GM20000 (cell line): ENCODE measurements at regions not wholly inside any gene's neighbourhood (a gene's known extent, or its start where the extent isn't known, plus 50 kb on each side); places are given as distances from the start of the nearest gene placed in this dataset.

Source experiments
- DNase-seq: peaks from one replicate; pipeline ENCODE4 v3.0.0; 2012; ENCODE audit warnings: low spot score
- CTCF ChIP-seq: IDR thresholded peaks from 2 replicates; pipeline ENCODE4 v1.5.1; 2012; ENCODE audit warnings: mild to moderate bottlenecking, control low read depth; ENCODE audit errors: extremely low read depth, missing control alignments

- no peak for DNase-seq
- TF ChIP-seq CTCF: no peak
Observed at GRCh38 chr11:79829891-79830290, 389.1 kb upstream of the TENM4 start.

- no peak for TF ChIP-seq CTCF
- DNase-seq: no peak
Observed at GRCh38 chr11:79822766-79823165, 381.9 kb upstream of the TENM4 start.

- no peak for DNase-seq
- TF ChIP-seq CTCF: no peak
Observed at GRCh38 chr11:79813551-79813950, 372.7 kb upstream of the TENM4 start.

- no peak for DNase-seq
- no peak for TF ChIP-seq CTCF
Observed at GRCh38 chr11:79809487-79809886, 368.7 kb upstream of the TENM4 start.

GRCh38 chr11:79807506-79807905 is 366.7 kb upstream of the TENM4 start:
- DNase-seq: no peak
- no peak for TF ChIP-seq CTCF

GRCh38 chr11:79796704-79797103 is 355.9 kb upstream of the TENM4 start:
- DNase-seq: no peak
- no peak for TF ChIP-seq CTCF

- no peak for TF ChIP-seq CTCF
- DNase-seq: no peak
Observed at GRCh38 chr11:79794484-79795393, 353.9 kb upstream of the TENM4 start.
